Kidney (tissue), 13 donors: ENCODE measurements at regions not wholly inside any gene's neighbourhood (a gene's known extent, or its start where the extent isn't known, plus 50 kb on each side); places are given as distances from the start of the nearest gene placed in this dataset.

Experiments
- DNase-seq, 5 donors: peaks; one replicate each; pipeline ENCODE4 v3.0.0-alpha.2; 2013 to 2020
- FAIRE-seq: peaks from 2 replicates; lab custom pipeline; 2012; peaks lifted over from hg19 to GRCh38; lab: Jason Lieb, UNC
- H3K27ac ChIP-seq, 2 donors: one replicate each; pipeline ENCODE4 v1.7.0; 2013; ENCODE audit warnings: low read depth in 2 of 2, low read length in 2 of 2, inconsistent platforms in 1 of 2
- H3K27me3 ChIP-seq: one replicate; pipeline ENCODE4 v1.7.1; 2013; ENCODE audit warnings: low read length, inconsistent platforms; ENCODE audit not compliant: control insufficient read depth, insufficient read depth
- H3K36me3 ChIP-seq, 3 donors: one replicate each; pipeline versions ENCODE4 v1.7.0 to v1.7.1; 2013; ENCODE audit warnings: low read length in 3 of 3, control low read depth in 1 of 3, inconsistent platforms in 1 of 3; ENCODE audit not compliant: insufficient read depth in 3 of 3, control insufficient read depth in 2 of 3
- H3K4me1 ChIP-seq, 3 donors: one replicate each; pipeline versions ENCODE4 v1.7.0 to v1.7.1; 2013; ENCODE audit warnings: low read length in 3 of 3, inconsistent platforms in 1 of 3, low read depth in 1 of 3; ENCODE audit not compliant: control insufficient read depth in 2 of 3, insufficient read depth in 2 of 3
- H3K4me3 ChIP-seq, 3 donors: one replicate each; pipeline versions ENCODE4 v1.7.0 to v1.8.1; 2013; ENCODE audit warnings: low read length in 3 of 3, control low read depth in 1 of 3, inconsistent platforms in 1 of 3
- H3K9ac ChIP-seq, 3 donors: one replicate each; pipeline versions ENCODE4 v1.7.0 to v1.7.1; 2013; ENCODE audit warnings: low read length in 3 of 3, control low read depth in 1 of 3, inconsistent platforms in 1 of 3
- H3K9me3 ChIP-seq, 3 donors: one replicate each; pipeline versions ENCODE4 v1.7.0 to v1.7.1; 2013; ENCODE audit warnings: low read length in 3 of 3, control low read depth in 1 of 3, inconsistent platforms in 1 of 3; ENCODE audit not compliant: control insufficient read depth in 2 of 3, insufficient read depth in 1 of 3
- intact Hi-C: fragments of 100-400 bp; cut with DNase I; formaldehyde crosslinking; loops from one replicate; pipeline ENCODE4 v1.11.1; 2022
- TF ChIP-seq, protein P1 (sequence below): IDR thresholded peaks from 3 replicates; pipeline ENCODE4 v1.5.1; 2012; ENCODE audit warnings: mild to moderate bottlenecking, moderate library complexity, borderline replicate concordance; ENCODE audit not compliant: insufficient read depth; ENCODE audit errors: extremely low read depth
- donor health status: control.
- donor health status: control.
- donor health status: control.
- donor health status: control.
- donor health status: control.
- donor health status: DM: yes; HTN: yes; CAD: no.
- donor health status: Normal renal cell carcinoma (clear cell type).

DNA sequence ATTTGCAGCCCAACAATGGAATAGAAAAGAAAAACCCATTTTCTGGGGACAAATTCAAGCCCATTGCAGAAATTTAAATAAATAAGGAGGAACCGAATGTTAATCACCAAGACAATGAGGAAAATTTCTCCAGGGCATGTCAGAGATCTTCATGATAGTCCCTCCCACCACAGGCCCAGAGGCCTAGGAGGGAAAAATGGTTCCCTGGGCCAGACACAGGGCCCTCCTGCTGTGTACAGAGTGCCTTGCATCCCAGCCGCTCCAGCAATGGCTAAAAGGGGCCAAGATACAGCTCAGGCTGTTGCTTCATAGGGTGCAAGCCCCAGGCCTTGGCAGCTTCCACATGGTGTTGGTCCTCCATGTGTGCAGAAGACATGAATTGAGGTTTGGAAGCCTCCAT, 73.4 kb upstream of the FOXE1 start:
- TF ChIP-seq, protein P1, sequence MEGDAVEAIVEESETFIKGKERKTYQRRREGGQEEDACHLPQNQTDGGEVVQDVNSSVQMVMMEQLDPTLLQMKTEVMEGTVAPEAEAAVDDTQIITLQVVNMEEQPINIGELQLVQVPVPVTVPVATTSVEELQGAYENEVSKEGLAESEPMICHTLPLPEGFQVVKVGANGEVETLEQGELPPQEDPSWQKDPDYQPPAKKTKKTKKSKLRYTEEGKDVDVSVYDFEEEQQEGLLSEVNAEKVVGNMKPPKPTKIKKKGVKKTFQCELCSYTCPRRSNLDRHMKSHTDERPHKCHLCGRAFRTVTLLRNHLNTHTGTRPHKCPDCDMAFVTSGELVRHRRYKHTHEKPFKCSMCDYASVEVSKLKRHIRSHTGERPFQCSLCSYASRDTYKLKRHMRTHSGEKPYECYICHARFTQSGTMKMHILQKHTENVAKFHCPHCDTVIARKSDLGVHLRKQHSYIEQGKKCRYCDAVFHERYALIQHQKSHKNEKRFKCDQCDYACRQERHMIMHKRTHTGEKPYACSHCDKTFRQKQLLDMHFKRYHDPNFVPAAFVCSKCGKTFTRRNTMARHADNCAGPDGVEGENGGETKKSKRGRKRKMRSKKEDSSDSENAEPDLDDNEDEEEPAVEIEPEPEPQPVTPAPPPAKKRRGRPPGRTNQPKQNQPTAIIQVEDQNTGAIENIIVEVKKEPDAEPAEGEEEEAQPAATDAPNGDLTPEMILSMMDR: no peak
- Histone ChIP-seq H3K9me3 (peaks cover 0 to 7% (median 0%) of the 10 kb centered on the region in 3 donors), H3K4me1 (no peaks in the 10 kb centered on the region), H3K27ac (no peak overlapping the region), H3K27me3 (peaks cover 2% of the 10 kb centered on the region), H3K4me3 (no peak overlapping the region), H3K36me3 (no peaks in the 10 kb centered on the region), H3K9ac (no peak overlapping the region)
- no peak for FAIRE-seq
- intact Hi-C loops: no loop called here
- no peak for DNase-seq

DNA sequence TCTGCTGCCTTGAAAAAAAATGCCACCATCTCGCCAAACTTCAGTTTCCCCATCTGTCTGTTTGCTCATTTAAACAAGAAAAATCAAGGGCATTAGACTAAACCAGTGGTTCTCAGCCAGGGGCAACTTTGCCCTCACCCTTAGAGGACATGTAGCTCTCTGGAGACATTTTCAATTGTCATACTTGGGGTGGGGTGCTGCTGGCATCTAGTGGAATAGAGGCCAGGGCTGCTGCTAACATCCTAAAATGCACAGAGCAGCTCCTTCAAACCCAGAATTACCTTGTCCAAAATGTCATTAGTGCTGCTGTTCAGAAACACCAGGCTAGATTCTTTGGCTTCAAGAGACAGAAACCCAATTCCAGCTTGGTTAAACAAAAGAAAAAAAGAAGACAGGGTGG, 71.1 kb upstream of the FOXE1 start:
- intact Hi-C loops: no loop called here
- no peak overlapping the region for H3K27ac ChIP-seq
- no peak overlapping the region for H3K9ac ChIP-seq
- H3K27me3 ChIP-seq: peaks cover 2% of the 10 kb centered on the region
- DNase-seq (no peak), FAIRE-seq (no peak)
- TF ChIP-seq, protein P1: no peak
- no peak overlapping the region for H3K4me3 ChIP-seq
- H3K36me3 ChIP-seq: no peaks in the 10 kb centered on the region
- peaks cover 0 to 7% (median 0%) of the 10 kb centered on the region in 3 donors for H3K9me3 ChIP-seq
- H3K4me1 ChIP-seq: no peaks in the 10 kb centered on the region

DNA sequence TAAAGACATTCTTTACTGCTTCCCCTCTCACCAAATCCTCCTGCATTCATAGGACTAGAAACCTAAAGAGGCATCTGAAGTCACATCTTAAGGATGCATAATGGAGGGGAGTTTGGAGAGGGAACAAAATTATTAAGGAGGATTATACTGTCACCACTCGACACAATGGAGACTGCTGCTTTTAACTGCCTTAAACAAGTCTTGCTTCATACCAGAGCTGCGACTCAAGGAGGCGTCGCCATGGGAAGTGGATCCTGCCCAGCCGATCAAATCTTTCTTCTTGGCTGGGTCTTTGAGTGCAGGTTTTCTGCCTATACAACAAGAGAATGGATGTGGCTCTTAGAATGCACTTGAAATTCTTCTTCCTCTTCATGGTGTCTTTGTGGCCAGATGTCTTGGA, 66.7 kb upstream of the FOXE1 start:
- TF ChIP-seq, protein P1: no peak
- H3K9me3 ChIP-seq: no peaks in the 10 kb centered on the region
- H3K9ac ChIP-seq: no peak overlapping the region
- DNase-seq: no peak
- FAIRE-seq: no peak
- H3K4me3 ChIP-seq: no peak overlapping the region
- no peak overlapping the region for H3K27ac ChIP-seq
- intact Hi-C loops: no loop called here
- peaks cover 2% of the 10 kb centered on the region for H3K27me3 ChIP-seq
- no peaks in the 10 kb centered on the region for H3K36me3 ChIP-seq
- no peaks in the 10 kb centered on the region for H3K4me1 ChIP-seq

DNA sequence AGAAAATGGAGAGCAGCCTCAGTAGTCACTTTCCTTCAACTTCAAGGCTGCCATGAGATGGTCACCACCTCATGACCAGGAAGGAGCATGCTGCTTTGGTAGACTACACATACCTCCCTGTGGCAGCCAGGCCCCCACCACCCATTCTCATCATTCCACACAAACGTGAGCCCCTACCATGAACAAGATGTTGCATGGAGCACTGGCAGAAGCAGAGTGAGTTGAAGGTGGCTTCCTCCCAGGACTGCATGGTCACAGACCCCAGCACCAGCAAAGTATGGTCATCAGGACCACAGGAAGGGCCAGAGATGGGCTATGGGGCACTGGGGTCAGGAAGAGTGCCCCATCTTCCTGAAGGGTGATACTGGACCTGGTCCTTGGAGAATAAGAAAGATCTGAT, 65.5 kb upstream of the FOXE1 start:
- Histone ChIP-seq H3K9me3 (no peaks in the 10 kb centered on the region), H3K36me3 (no peaks in the 10 kb centered on the region), H3K27ac (no peak overlapping the region), H3K27me3 (peaks cover 2% of the 10 kb centered on the region), H3K4me1 (no peaks in the 10 kb centered on the region), H3K4me3 (no peak overlapping the region), H3K9ac (no peak overlapping the region)
- no peak for FAIRE-seq
- no peak for DNase-seq
- TF ChIP-seq, protein P1: no peak
- intact Hi-C loops: no loop called here
